ENCODE measurements at regions not wholly inside any gene's neighbourhood (a gene's known extent, or its start where the extent isn't known, plus 50 kb on each side); places are given as distances from the start of the nearest gene placed in this dataset.

DNA sequence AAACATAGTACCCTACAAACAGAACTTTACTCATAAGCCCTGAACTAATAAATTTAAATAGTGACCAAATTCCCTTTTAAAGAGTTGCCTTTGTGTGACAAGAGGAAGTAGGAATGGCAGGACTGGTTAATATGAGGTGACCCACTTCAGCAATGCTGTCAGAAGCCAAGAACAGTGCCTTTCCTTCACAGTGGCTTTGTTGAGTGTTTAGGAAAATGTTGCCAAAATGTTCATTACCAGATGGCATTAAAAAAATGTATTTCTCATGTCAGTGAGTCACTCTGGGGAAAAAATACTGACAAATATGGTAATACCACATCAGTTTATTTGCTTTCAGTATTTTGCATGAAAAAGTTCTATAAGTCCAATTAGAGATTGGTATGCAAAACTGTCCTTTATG is 103.3 kb downstream of the DIRAS2 start:
- Histone ChIP-seq H3K9me3 (ENCODE audit: low read length) (no peaks in the 10 kb centered on the region), H3K9me2 (ENCODE audit: insufficient read depth, low read length) (no peaks in the 10 kb centered on the region), H3F3A (ENCODE audit: insufficient read depth, low read length, poor library complexity, severe bottlenecking) (no peaks in the 10 kb centered on the region), H3K79me2 (replicated peaks; ENCODE audit: insufficient read depth, low read length) (no peaks in the 10 kb centered on the region), H2AFZ (ENCODE audit: low read depth, low read length) (no peak overlapping the region), H3K9ac (ENCODE audit: low read length) (no peak overlapping the region), H3K36me3 (ENCODE audit: insufficient read depth, low read length) (no peaks in the 10 kb centered on the region), H3K4me2 (ENCODE audit: low read length) (no peak overlapping the region), H3K27ac (ENCODE audit: low read length) (no peak overlapping the region), H4K20me1 (ENCODE audit: insufficient read depth) (no peaks in the 10 kb centered on the region), H3K27me3 (ENCODE audit: insufficient read depth, low read depth, low read length) (no peaks in the 10 kb centered on the region), H3K4me3 (ENCODE audit: low read length) (no peak overlapping the region)
- TF ChIP-seq RAD21 (conservative IDR thresholded peaks at IDR 0.05) (no peak), TAF1 (IDR thresholded peaks at IDR 0.05; ENCODE audit: low read depth) (no peak), REST (IDR thresholded peaks at IDR 0.05; ENCODE audit: borderline replicate concordance) (no peak), MXI1 (conservative IDR thresholded peaks at IDR 0.05; ENCODE audit: poor library complexity, severe bottlenecking) (no peak), POLR2AphosphoS5 (IDR thresholded peaks at IDR 0.05) (no peak), EZH2 (IDR thresholded peaks at IDR 0.05; ENCODE audit: borderline replicate concordance, insufficient read depth, low read length, poor library complexity, severe bottlenecking) (no peak)
- TF ChIP-seq, protein P1, sequence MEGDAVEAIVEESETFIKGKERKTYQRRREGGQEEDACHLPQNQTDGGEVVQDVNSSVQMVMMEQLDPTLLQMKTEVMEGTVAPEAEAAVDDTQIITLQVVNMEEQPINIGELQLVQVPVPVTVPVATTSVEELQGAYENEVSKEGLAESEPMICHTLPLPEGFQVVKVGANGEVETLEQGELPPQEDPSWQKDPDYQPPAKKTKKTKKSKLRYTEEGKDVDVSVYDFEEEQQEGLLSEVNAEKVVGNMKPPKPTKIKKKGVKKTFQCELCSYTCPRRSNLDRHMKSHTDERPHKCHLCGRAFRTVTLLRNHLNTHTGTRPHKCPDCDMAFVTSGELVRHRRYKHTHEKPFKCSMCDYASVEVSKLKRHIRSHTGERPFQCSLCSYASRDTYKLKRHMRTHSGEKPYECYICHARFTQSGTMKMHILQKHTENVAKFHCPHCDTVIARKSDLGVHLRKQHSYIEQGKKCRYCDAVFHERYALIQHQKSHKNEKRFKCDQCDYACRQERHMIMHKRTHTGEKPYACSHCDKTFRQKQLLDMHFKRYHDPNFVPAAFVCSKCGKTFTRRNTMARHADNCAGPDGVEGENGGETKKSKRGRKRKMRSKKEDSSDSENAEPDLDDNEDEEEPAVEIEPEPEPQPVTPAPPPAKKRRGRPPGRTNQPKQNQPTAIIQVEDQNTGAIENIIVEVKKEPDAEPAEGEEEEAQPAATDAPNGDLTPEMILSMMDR (IDR thresholded peaks at IDR 0.05; ENCODE audit: poor library complexity, severe bottlenecking), result no peak

- no peak overlapping the region for H3K27ac ChIP-seq (ENCODE audit: low read length)
- no peak overlapping the region for H3K9ac ChIP-seq (ENCODE audit: low read length)
- no peaks in the 10 kb centered on the region for H4K20me1 ChIP-seq (ENCODE audit: insufficient read depth)
- no peaks in the 10 kb centered on the region for H3K79me2 ChIP-seq (replicated peaks; ENCODE audit: insufficient read depth, low read length)
- H3K4me3 ChIP-seq (ENCODE audit: low read length), result no peak overlapping the region
- no peak overlapping the region for H3K4me2 ChIP-seq (ENCODE audit: low read length)
- H2AFZ ChIP-seq (ENCODE audit: low read depth, low read length), result no peak overlapping the region
- peaks cover 6% of the 10 kb centered on the region for H3F3A ChIP-seq (ENCODE audit: insufficient read depth, low read length, poor library complexity, severe bottlenecking)
- no peaks in the 10 kb centered on the region for H3K27me3 ChIP-seq (ENCODE audit: insufficient read depth, low read depth, low read length)
- no peaks in the 10 kb centered on the region for H3K9me2 ChIP-seq (ENCODE audit: insufficient read depth, low read length)
- H3K36me3 ChIP-seq (ENCODE audit: insufficient read depth, low read length), result no peaks in the 10 kb centered on the region
- TF ChIP-seq POLR2AphosphoS5 (IDR thresholded peaks at IDR 0.05), result no peak
- H3K9me3 ChIP-seq (ENCODE audit: low read length), result no peaks in the 10 kb centered on the region
Measured at GRCh38 chr9:90540734-90541133, 101.9 kb downstream of the DIRAS2 start.

- H3K4me2 ChIP-seq (ENCODE audit: low read length), result no peak overlapping the region
- H2AFZ ChIP-seq (ENCODE audit: low read depth, low read length), result no peak overlapping the region
- H3F3A ChIP-seq (ENCODE audit: insufficient read depth, low read length, poor library complexity, severe bottlenecking), result peaks cover 6% of the 10 kb centered on the region
- no peaks in the 10 kb centered on the region for H3K9me2 ChIP-seq (ENCODE audit: insufficient read depth, low read length)
- no peaks in the 10 kb centered on the region for H3K27me3 ChIP-seq (ENCODE audit: insufficient read depth, low read depth, low read length)
- H4K20me1 ChIP-seq (ENCODE audit: insufficient read depth), result no peaks in the 10 kb centered on the region
- H3K9me3 ChIP-seq (ENCODE audit: low read length), result no peaks in the 10 kb centered on the region
- H3K27ac ChIP-seq (ENCODE audit: low read length), result peak overlapping the region; percentile 90
- H3K36me3 ChIP-seq (ENCODE audit: insufficient read depth, low read length), result no peaks in the 10 kb centered on the region
- no peaks in the 10 kb centered on the region for H3K79me2 ChIP-seq (replicated peaks; ENCODE audit: insufficient read depth, low read length)
- TF ChIP-seq MXI1 (conservative IDR thresholded peaks at IDR 0.05; ENCODE audit: poor library complexity, severe bottlenecking) (no peak), TAF1 (IDR thresholded peaks at IDR 0.05; ENCODE audit: low read depth) (no peak), POLR2AphosphoS5 (IDR thresholded peaks at IDR 0.05) (no peak), EZH2 (IDR thresholded peaks at IDR 0.05; ENCODE audit: borderline replicate concordance, insufficient read depth, low read length, poor library complexity, severe bottlenecking) (no peak), SMC3 (conservative IDR thresholded peaks at IDR 0.05; ENCODE audit: poor library complexity) (no peak), REST (IDR thresholded peaks at IDR 0.05; ENCODE audit: borderline replicate concordance) (no peak), RAD21 (conservative IDR thresholded peaks at IDR 0.05) (no peak), EP300 (conservative IDR thresholded peaks at IDR 0.05; ENCODE audit: poor library complexity, severe bottlenecking) (no peak)
- TF ChIP-seq, protein P1 (IDR thresholded peaks at IDR 0.05; ENCODE audit: poor library complexity, severe bottlenecking), result no peak
- H3K4me3 ChIP-seq (ENCODE audit: low read length), result no peak overlapping the region
- H3K9ac ChIP-seq (ENCODE audit: low read length), result no peak overlapping the region
Measured at GRCh38 chr9:90544488-90544887, 98.1 kb downstream of the DIRAS2 start.
